ENCODE measurements at regions not wholly inside any gene's neighbourhood (a gene's known extent, or its start where the extent isn't known, plus 50 kb on each side); places are given as distances from the start of the nearest gene placed in this dataset.

DNA sequence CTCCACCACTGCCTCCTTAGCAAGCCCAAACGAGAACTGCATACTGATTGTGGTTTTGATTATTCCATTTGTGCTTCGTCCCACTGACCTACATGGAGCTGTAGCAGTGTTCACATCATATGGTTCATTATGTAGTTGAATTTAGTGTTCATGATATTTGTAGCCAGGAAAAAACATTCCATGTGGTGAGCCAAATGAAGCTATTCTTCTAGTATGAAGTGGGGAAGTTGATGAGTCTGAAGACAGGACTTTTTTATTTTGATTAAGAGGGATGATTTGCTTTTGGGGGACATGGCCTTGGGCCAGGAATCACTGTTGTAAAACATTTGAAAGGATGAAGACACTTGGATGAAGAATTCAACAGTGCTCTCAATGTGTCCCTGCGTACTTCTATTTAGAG lies 192.9 kb upstream of the SLC27A6 start:
- H4K20me1 ChIP-seq (ENCODE audit: insufficient read depth, low read length), result no peaks in the 10 kb centered on the region

More for the DNA sequence above, 192.9 kb upstream of the SLC27A6 start:
- no peak overlapping the region for H3K9ac ChIP-seq (ENCODE audit: low read depth, low read length)
- H3K36me3 ChIP-seq (ENCODE audit: control insufficient read depth, insufficient read depth, low read length), result no peaks in the 10 kb centered on the region
- no peak overlapping the region for H2BK120ac ChIP-seq (ENCODE audit: low read depth, low read length)
- H2AFZ ChIP-seq (replicated peaks; ENCODE audit: low read length, poor library complexity), result no peak overlapping the region
- dilution Hi-C loops (cut with HindIII; ENCODE audit: low sequenced_read_pairs, unreplicated experiment), result no loop called here
- H3K27ac ChIP-seq (ENCODE audit: insufficient read depth, low read length), result no peak overlapping the region
- H3K23ac ChIP-seq (ENCODE audit: low read depth, low read length), result no peak overlapping the region
- POLR2A ChIA-PET (ENCODE audit: unreplicated experiment), result no interaction called here
- no peak overlapping the region for H2BK5ac ChIP-seq (ENCODE audit: low read depth, low read length, poor library complexity, severe bottlenecking)
- no peaks in the 10 kb centered on the region for H3K79me1 ChIP-seq (ENCODE audit: low read depth in 1 of 2, low read length in 2 of 2)
- CTCF ChIA-PET, result no interaction called here
- H3K4ac ChIP-seq (ENCODE audit: low read depth, low read length), result no peak overlapping the region
- H3K18ac ChIP-seq (ENCODE audit: low read depth, low read length), result no peak overlapping the region
- no peaks in the 10 kb centered on the region for H3K9me3 ChIP-seq (ENCODE audit: control insufficient read depth, insufficient read depth, low read length)
- no peak overlapping the region for H2BK20ac ChIP-seq (ENCODE audit: low read depth, low read length)
- no peak overlapping the region for H3K56ac ChIP-seq (ENCODE audit: extremely low read depth, insufficient read depth, low read length)
- ATAC-seq (ENCODE audit: low read depth), result no peak
- no peak overlapping the region for H4K8ac ChIP-seq (ENCODE audit: low read depth in 2 of 2, low read length in 2 of 2)
- no peaks in the 10 kb centered on the region for H3K9me1 ChIP-seq (ENCODE audit: insufficient read depth, low read length)
- H2BK15ac ChIP-seq (ENCODE audit: low read depth, low read length), result no peak overlapping the region
- H3K14ac ChIP-seq (replicated peaks; ENCODE audit: low read depth, low read length), result no peak overlapping the region
- H2AK5ac ChIP-seq (ENCODE audit: low read depth, low read length), result no peak overlapping the region
- H3K27me3 ChIP-seq (ENCODE audit: control insufficient read depth, insufficient read depth, low read length), result peaks cover 8% of the 10 kb centered on the region
- no CpG with 5 or more reads among the region's 3 CpGs for WGBS, 2 experiments (ENCODE audit: extremely low coverage in 2 of 2, insufficient read length in 1 of 2)
- intact Hi-C loops (cut with micrococcal nuclease), result no loop called here
- no peak overlapping the region for H4K5ac ChIP-seq (ENCODE audit: low read depth, low read length)
- no peak overlapping the region for H2AK9ac ChIP-seq (replicated peaks; ENCODE audit: low read depth, low read length, poor library complexity)
- no peak overlapping the region for H3K4me2 ChIP-seq (ENCODE audit: low read depth, low read length)
- no peak overlapping the region for H3K4me3 ChIP-seq (ENCODE audit: insufficient read depth, low read depth, low read length)
- TF ChIP-seq CEBPB (IDR thresholded peaks at IDR 0.05; ENCODE audit: low read depth, low read length) (no peak), CTCF (conservative IDR thresholded peaks at IDR 0.05; ENCODE audit: low read depth, low read length) (no peak)
- no peak for DNase-seq
- H4K91ac ChIP-seq (ENCODE audit: insufficient read depth, low read depth, low read length), result no peak overlapping the region
- BruUV-seq (replicated peaks), result no TSS peak
- no peaks in the 10 kb centered on the region for H3K4me1 ChIP-seq (ENCODE audit: control insufficient read depth, insufficient read depth, low read length)
- in situ Hi-C loops (cut with MboI; ENCODE audit: low sequenced_read_pairs), result no loop called here
